MCF 10A (cell line): ENCODE measurements at regions not wholly inside any gene's neighbourhood (a gene's known extent, or its start where the extent isn't known, plus 50 kb on each side); places are given as distances from the start of the nearest gene placed in this dataset.

Source experiments
- BruUV-seq: library from RNA; stranded (reverse); fragments of 400-500 nt; replicated peaks from 2 replicates; lab custom pipeline; 2021; lab: Mats Ljungman, UMichigan
- CTCF ChIA-PET: fragments of 300-600 bp; sonication (Branson Sonifier 250); formaldehyde crosslinking; extraction: SDS; loops from one replicate; lab custom pipeline; 2021; ENCODE audit warnings: antibody characterized with exemption, inconsistent platforms; lab: Yijun Ruan, JAX
- POLR2A ChIA-PET: fragments of 300-600, 350-650 bp; sonication (Branson Sonifier 250); formaldehyde crosslinking; extraction: SDS; loops from one replicate; lab custom pipeline; 2020; ENCODE audit warnings: antibody characterized with exemption, inconsistent platforms; lab: Yijun Ruan, JAX
- DNase-seq: peaks from one replicate; pipeline ENCODE4 v3.0.0-alpha.2; 2018; ENCODE audit not compliant: unreplicated experiment
- H3K27ac Mint-ChIP-seq: one replicate; pipeline ENCODE4 v1.8.0; 2022; ENCODE audit warnings: mild to moderate bottlenecking, low read depth, mixed read lengths; ENCODE audit not compliant: unreplicated experiment
- H3K27me3 Mint-ChIP-seq: one replicate; pipeline ENCODE4 v1.8.0; 2022; ENCODE audit warnings: mixed read lengths; ENCODE audit not compliant: insufficient read depth, unreplicated experiment
- H3K36me3 Mint-ChIP-seq: one replicate; pipeline ENCODE4 v1.8.0; 2022; ENCODE audit warnings: mild to moderate bottlenecking, moderate library complexity, mixed read lengths; ENCODE audit not compliant: insufficient read depth, unreplicated experiment
- H3K4me1 Mint-ChIP-seq: one replicate; pipeline ENCODE4 v1.8.0; 2022; ENCODE audit warnings: mixed read lengths; ENCODE audit not compliant: insufficient read depth, unreplicated experiment
- H3K4me3 Mint-ChIP-seq: one replicate; pipeline ENCODE4 v1.8.0; 2022; ENCODE audit warnings: mild to moderate bottlenecking, moderate library complexity, mixed read lengths; ENCODE audit not compliant: unreplicated experiment
- H3K9me3 Mint-ChIP-seq: one replicate; pipeline ENCODE4 v1.8.0; 2022; ENCODE audit warnings: mixed read lengths; ENCODE audit not compliant: unreplicated experiment
- intact Hi-C: fragments of 100-400 bp; cut with micrococcal nuclease; formaldehyde crosslinking; loops from 2 replicates; pipeline ENCODE4 v1.14.1; 2022
- TF ChIP-seq, protein P1 (sequence below): fragments of 200-600 bp; IDR thresholded peaks from one replicate; pipeline ENCODE4 v1.8.0; 2022; ENCODE audit warnings: antibody characterized with exemption, mild to moderate bottlenecking; ENCODE audit not compliant: unreplicated experiment

DNA sequence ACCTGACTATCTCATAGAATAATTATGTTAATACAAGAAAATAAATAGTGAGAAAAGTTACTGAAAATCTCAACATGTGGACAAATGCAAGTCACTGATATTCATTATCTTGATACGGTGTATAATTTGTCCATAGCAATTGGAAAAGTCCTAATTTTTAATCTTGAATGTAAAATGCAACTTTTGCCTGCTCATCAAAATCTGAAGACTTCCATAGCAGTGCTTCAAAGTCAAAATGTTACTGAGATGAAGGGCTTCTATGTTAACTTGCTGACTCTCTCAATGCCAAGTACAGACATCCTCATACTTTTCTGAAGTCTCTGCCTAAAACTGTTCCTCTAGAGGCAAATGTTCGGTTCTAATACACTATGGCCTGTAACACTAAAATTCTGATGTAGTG, 1300.1 kb upstream of the EPHA6 start:
- intact Hi-C loops = no loop called here
- no peak overlapping the region for H3K27ac Mint-ChIP-seq
- H3K4me1 Mint-ChIP-seq = no peaks in the 10 kb centered on the region
- H3K4me3 Mint-ChIP-seq = no peak overlapping the region
- CTCF ChIA-PET = no interaction called here
- POLR2A ChIA-PET = no interaction called here
- no TSS peak for BruUV-seq
- DNase-seq = no peak
- no peaks in the 10 kb centered on the region for H3K36me3 Mint-ChIP-seq
- no peaks in the 10 kb centered on the region for H3K9me3 Mint-ChIP-seq
- TF ChIP-seq, protein P1, sequence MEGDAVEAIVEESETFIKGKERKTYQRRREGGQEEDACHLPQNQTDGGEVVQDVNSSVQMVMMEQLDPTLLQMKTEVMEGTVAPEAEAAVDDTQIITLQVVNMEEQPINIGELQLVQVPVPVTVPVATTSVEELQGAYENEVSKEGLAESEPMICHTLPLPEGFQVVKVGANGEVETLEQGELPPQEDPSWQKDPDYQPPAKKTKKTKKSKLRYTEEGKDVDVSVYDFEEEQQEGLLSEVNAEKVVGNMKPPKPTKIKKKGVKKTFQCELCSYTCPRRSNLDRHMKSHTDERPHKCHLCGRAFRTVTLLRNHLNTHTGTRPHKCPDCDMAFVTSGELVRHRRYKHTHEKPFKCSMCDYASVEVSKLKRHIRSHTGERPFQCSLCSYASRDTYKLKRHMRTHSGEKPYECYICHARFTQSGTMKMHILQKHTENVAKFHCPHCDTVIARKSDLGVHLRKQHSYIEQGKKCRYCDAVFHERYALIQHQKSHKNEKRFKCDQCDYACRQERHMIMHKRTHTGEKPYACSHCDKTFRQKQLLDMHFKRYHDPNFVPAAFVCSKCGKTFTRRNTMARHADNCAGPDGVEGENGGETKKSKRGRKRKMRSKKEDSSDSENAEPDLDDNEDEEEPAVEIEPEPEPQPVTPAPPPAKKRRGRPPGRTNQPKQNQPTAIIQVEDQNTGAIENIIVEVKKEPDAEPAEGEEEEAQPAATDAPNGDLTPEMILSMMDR = no peak
- peaks cover 39% of the 10 kb centered on the region for H3K27me3 Mint-ChIP-seq

DNA sequence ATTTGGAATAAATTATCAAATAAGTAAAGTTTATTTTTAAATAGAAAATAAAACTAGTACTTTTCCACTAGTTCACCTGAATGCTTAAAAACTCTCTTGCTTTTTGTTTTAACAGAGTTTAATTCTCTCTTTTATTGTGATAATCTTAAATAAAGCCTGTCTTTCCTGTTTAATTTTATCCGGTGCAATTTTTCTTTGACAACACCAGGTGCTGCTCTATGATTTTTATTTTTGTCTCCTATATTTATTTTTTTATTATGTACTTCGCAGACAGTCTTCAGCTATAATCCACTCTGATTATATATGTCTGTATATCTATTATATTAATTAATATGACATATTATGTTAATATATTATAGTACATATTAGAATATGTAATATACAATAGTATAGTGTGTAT, 1293.0 kb upstream of the EPHA6 start:
- H3K27ac Mint-ChIP-seq = no peak overlapping the region
- no peaks in the 10 kb centered on the region for H3K4me1 Mint-ChIP-seq
- BruUV-seq = no TSS peak
- intact Hi-C loops = loop anchor here (5.0 kb wide), 1 partner anchor 1291 kb away; the partner anchor contains the start of gene EPHA6
- H3K36me3 Mint-ChIP-seq = no peaks in the 10 kb centered on the region
- POLR2A ChIA-PET = interaction anchor here (0.6 kb wide), 1 partner anchor 1673 kb away, joined by 3 read pairs; no protein-coding TSS in a partner anchor
- TF ChIP-seq, protein P1 = no peak
- H3K4me3 Mint-ChIP-seq = no peak overlapping the region
- CTCF ChIA-PET = no interaction called here
- peaks cover 51% of the 10 kb centered on the region for H3K27me3 Mint-ChIP-seq
- DNase-seq = no peak
- no peaks in the 10 kb centered on the region for H3K9me3 Mint-ChIP-seq

DNA sequence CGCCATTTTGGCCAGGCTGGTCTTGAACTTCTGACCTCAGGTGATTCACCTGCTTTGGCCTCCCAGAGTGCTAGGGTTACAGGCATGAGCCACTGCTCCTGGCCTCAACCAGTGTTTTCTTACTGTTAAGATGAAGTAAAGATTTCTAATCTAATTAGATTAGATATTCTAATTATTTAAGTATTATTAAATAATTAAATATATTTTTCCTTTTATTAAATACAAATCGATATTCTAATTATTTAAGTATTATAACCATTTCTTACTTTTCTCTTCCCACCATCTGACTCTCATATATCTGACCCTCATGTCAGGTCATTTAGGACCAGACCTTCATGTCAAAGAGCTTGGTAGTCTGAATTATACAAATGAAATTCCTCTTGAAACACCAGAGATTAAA, 1291.9 kb upstream of the EPHA6 start:
- no peak for DNase-seq
- intact Hi-C loops = loop anchor here (5.0 kb wide), 1 partner anchor 1290 kb away; the partner anchor contains the start of gene EPHA6
- CTCF ChIA-PET = interaction anchor here (0.7 kb wide), 1 partner anchor 96 kb away, joined by 3 read pairs; no protein-coding TSS in a partner anchor
- TF ChIP-seq, protein P1 = no peak
- Mint-ChIP-seq H3K4me3 (no peak overlapping the region), H3K27me3 (peaks cover 50% of the 10 kb centered on the region), H3K27ac (no peak overlapping the region), H3K9me3 (no peaks in the 10 kb centered on the region), H3K36me3 (no peaks in the 10 kb centered on the region), H3K4me1 (no peaks in the 10 kb centered on the region)
- BruUV-seq = no TSS peak
- POLR2A ChIA-PET = no interaction called here

DNA sequence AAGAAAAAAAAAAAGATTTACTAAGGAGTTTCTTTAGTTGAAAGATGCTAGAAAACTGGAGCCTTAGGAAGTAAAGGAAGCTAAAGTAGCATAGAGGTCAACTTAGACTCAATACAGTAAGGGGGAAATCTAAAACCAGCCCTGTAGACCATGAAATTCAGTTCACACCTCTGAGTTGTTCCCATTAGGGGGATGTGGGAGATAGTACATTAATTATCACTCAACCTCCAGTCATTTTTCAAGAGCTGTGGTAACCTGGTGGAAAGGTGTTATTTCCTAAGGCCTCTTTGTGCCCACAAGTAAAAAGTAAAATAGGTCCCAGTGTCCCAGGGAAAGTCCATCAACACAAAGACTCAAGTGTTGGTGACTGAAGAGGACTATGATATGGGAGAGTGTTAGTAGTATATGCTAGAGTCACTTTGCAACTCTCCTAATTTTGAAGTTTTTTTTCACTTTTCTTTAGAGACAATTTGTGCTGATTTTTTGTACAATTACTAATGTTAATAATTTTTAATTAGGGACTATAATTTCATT, 1274.4 kb upstream of the EPHA6 start:
- H3K4me3 Mint-ChIP-seq = no peak overlapping the region
- no peak overlapping the region for H3K27ac Mint-ChIP-seq
- TF ChIP-seq, protein P1 = no peak
- no peak for DNase-seq
- no TSS peak for BruUV-seq
- no peaks in the 10 kb centered on the region for H3K4me1 Mint-ChIP-seq
- CTCF ChIA-PET = interaction anchor here (0.6 kb wide), 1 partner anchor 87 kb away, joined by 3 read pairs; no protein-coding TSS in a partner anchor
- H3K9me3 Mint-ChIP-seq = no peaks in the 10 kb centered on the region
- intact Hi-C loops = no loop called here
- no peaks in the 10 kb centered on the region for H3K36me3 Mint-ChIP-seq
- H3K27me3 Mint-ChIP-seq = peaks cover 77% of the 10 kb centered on the region
- POLR2A ChIA-PET = no interaction called here
